ENCODE measurements at regions not wholly inside any gene's neighbourhood (a gene's known extent, or its start where the extent isn't known, plus 50 kb on each side); places are given as distances from the start of the nearest gene placed in this dataset.
"Not testable (repeated sequence)": the region's sequence is repeated elsewhere in the genome, so short reads cannot be mapped to it uniquely, and the experiment has no call there.

GRCh38 chr3:159739969-159740368 is 248.7 kb upstream of the IL12A start:
- H3K27me3 ChIP-seq (ENCODE audit: insufficient read depth, low read length) = no peaks in the 10 kb centered on the region
- Mint-ChIP-seq H3K36me3 (no peaks in the 10 kb centered on the region), H3K27ac (no peak overlapping the region), H3K4me3 (no peak overlapping the region), H3K27me3 (peaks cover 3% of the 10 kb centered on the region in 2 donors), H3K9me3 (peaks cover 0 to 3% (median 0%) of the 10 kb centered on the region in 8 donors), H3K4me1 (no peaks in the 10 kb centered on the region)
- no peak for DNase-seq
- CTCF ChIA-PET (ENCODE audit: partially characterized antibody) = no interaction called here
- intact Hi-C loops (cut with micrococcal nuclease) = no loop called here
- POLR2A ChIA-PET (ENCODE audit: partially characterized antibody) = no interaction called here
- H3K4me1 ChIP-seq (ENCODE audit: insufficient read depth, low read length) = no peaks in the 10 kb centered on the region
- no peak overlapping the region for H3K4me3 ChIP-seq (ENCODE audit: low read length in 2 of 2)
- no peaks in the 10 kb centered on the region for H3K36me3 ChIP-seq (ENCODE audit: insufficient read depth, low read length)
- no peak overlapping the region for H3K27ac ChIP-seq (ENCODE audit: low read depth, low read length)
- no peaks in the 10 kb centered on the region for H3K9me3 ChIP-seq (ENCODE audit: control insufficient read depth in 1 of 2, low read length in 2 of 2)

GRCh38 chr3:159741281-159741680 is 247.4 kb upstream of the IL12A start:
- CTCF ChIA-PET (ENCODE audit: partially characterized antibody) = no interaction called here
- H3K4me3 Mint-ChIP-seq = no peak overlapping the region

GRCh38 chr3:159748425-159748824 is 240.2 kb upstream of the IL12A start:
- Mint-ChIP-seq H3K9me3 (peaks cover 0 to 4% (median 0%) of the 10 kb centered on the region in 8 donors), H3K36me3 (no peaks in the 10 kb centered on the region), H3K4me1 (no peaks in the 10 kb centered on the region), H3K27ac (no peak overlapping the region), H3K27me3 (peaks cover 0 to 2% of the 10 kb centered on the region in 2 donors), H3K4me3 (no peak overlapping the region)
- H3K27ac ChIP-seq (ENCODE audit: low read depth, low read length) = no peak overlapping the region
- ChIA-PET POLR2A (ENCODE audit: partially characterized antibody) (no interaction called here), CTCF (ENCODE audit: partially characterized antibody) (no interaction called here)
- H3K36me3 ChIP-seq (ENCODE audit: insufficient read depth, low read length) = no peaks in the 10 kb centered on the region
- no peak overlapping the region for H3K4me3 ChIP-seq (ENCODE audit: low read length in 2 of 2)
- intact Hi-C loops (cut with micrococcal nuclease) = no loop called here
- DNase-seq = no peak
- no peaks in the 10 kb centered on the region for H3K27me3 ChIP-seq (ENCODE audit: insufficient read depth, low read length)
- no peaks in the 10 kb centered on the region for H3K9me3 ChIP-seq (ENCODE audit: control insufficient read depth in 1 of 2, low read length in 2 of 2)
- no peaks in the 10 kb centered on the region for H3K4me1 ChIP-seq (ENCODE audit: insufficient read depth, low read length)

More at GRCh38 chr3:159741281-159741680, 247.4 kb upstream of the IL12A start:
- H3K27me3 ChIP-seq (ENCODE audit: insufficient read depth, low read length) = no peaks in the 10 kb centered on the region
- no peak for DNase-seq
- Mint-ChIP-seq H3K4me1 (no peaks in the 10 kb centered on the region), H3K27ac (no peak overlapping the region), H3K9me3 (peaks cover 0 to 3% (median 0%) of the 10 kb centered on the region in 8 donors), H3K36me3 (no peaks in the 10 kb centered on the region), H3K27me3 (peaks cover 3% of the 10 kb centered on the region in 2 donors)
- no peak overlapping the region for H3K27ac ChIP-seq (ENCODE audit: low read depth, low read length)
- POLR2A ChIA-PET (ENCODE audit: partially characterized antibody) = no interaction called here
- H3K4me1 ChIP-seq (ENCODE audit: insufficient read depth, low read length) = no peaks in the 10 kb centered on the region
- intact Hi-C loops (cut with micrococcal nuclease) = no loop called here
- H3K9me3 ChIP-seq (ENCODE audit: control insufficient read depth in 1 of 2, low read length in 2 of 2) = no peaks in the 10 kb centered on the region
- H3K36me3 ChIP-seq (ENCODE audit: insufficient read depth, low read length) = no peaks in the 10 kb centered on the region
- no peak overlapping the region for H3K4me3 ChIP-seq (ENCODE audit: low read length in 2 of 2)

- Mint-ChIP-seq H3K4me1 (no peaks in the 10 kb centered on the region), H3K9me3 (peaks cover 0 to 5% (median 2%) of the 10 kb centered on the region in 8 donors), H3K36me3 (no peaks in the 10 kb centered on the region), H3K27ac (no peak overlapping the region), H3K4me3 (no peak overlapping the region), H3K27me3 (peaks cover 2 to 3% of the 10 kb centered on the region in 2 donors)
- no peak overlapping the region for H3K27ac ChIP-seq (ENCODE audit: low read depth, low read length)
- ChIA-PET POLR2A (ENCODE audit: partially characterized antibody) (no interaction called here), CTCF (ENCODE audit: partially characterized antibody) (no interaction called here)
- no peak for DNase-seq
- H3K4me3 ChIP-seq (ENCODE audit: low read length in 2 of 2) = no peak overlapping the region
- H3K4me1 ChIP-seq (ENCODE audit: insufficient read depth, low read length) = no peaks in the 10 kb centered on the region
- H3K36me3 ChIP-seq (ENCODE audit: insufficient read depth, low read length) = no peaks in the 10 kb centered on the region
- H3K27me3 ChIP-seq (ENCODE audit: insufficient read depth, low read length) = no peaks in the 10 kb centered on the region
- H3K9me3 ChIP-seq (ENCODE audit: control insufficient read depth in 1 of 2, low read length in 2 of 2) = no peaks in the 10 kb centered on the region
- intact Hi-C loops (cut with micrococcal nuclease) = no loop called here
Observed at GRCh38 chr3:159749406-159749805, 239.2 kb upstream of the IL12A start.

- H3K9me3 Mint-ChIP-seq = peaks cover 0 to 14% (median 4%) of the 10 kb centered on the region in 8 donors
- CTCF ChIA-PET (ENCODE audit: partially characterized antibody) = no interaction called here
- no peak overlapping the region for H3K27ac Mint-ChIP-seq
Observed at GRCh38 chr3:159751146-159751545, 237.5 kb upstream of the IL12A start.

GRCh38 chr3:159751752-159752151 is 236.9 kb upstream of the IL12A start:
- H3K36me3 ChIP-seq (ENCODE audit: insufficient read depth, low read length) = no peaks in the 10 kb centered on the region
- no peak for DNase-seq
- ChIA-PET POLR2A (ENCODE audit: partially characterized antibody) (no interaction called here), CTCF (ENCODE audit: partially characterized antibody) (no interaction called here)
- H3K27me3 ChIP-seq (ENCODE audit: insufficient read depth, low read length) = no peaks in the 10 kb centered on the region
- H3K36me3 Mint-ChIP-seq = no peaks in the 10 kb centered on the region
- H3K27ac Mint-ChIP-seq = no peak overlapping the region
- no peaks in the 10 kb centered on the region for H3K4me1 Mint-ChIP-seq
- intact Hi-C loops (cut with micrococcal nuclease) = no loop called here
- no peak overlapping the region for H3K27ac ChIP-seq (ENCODE audit: low read depth, low read length)
- no peak overlapping the region for H3K4me3 Mint-ChIP-seq
- no peaks in the 10 kb centered on the region for H3K9me3 ChIP-seq (ENCODE audit: control insufficient read depth in 1 of 2, low read length in 2 of 2)
- H3K4me3 ChIP-seq (ENCODE audit: low read length in 2 of 2) = no peak overlapping the region
- H3K9me3 Mint-ChIP-seq = peaks cover 0 to 15% (median 6%) of the 10 kb centered on the region in 8 donors
- peaks cover 2 to 3% of the 10 kb centered on the region in 2 donors for H3K27me3 Mint-ChIP-seq
- H3K4me1 ChIP-seq (ENCODE audit: insufficient read depth, low read length) = no peaks in the 10 kb centered on the region

More at GRCh38 chr3:159751146-159751545, 237.5 kb upstream of the IL12A start:
- intact Hi-C loops (cut with micrococcal nuclease) = no loop called here
- no peak overlapping the region for H3K27ac ChIP-seq (ENCODE audit: low read depth, low read length)
- H3K36me3 ChIP-seq (ENCODE audit: insufficient read depth, low read length) = no peaks in the 10 kb centered on the region
- H3K9me3 ChIP-seq (ENCODE audit: control insufficient read depth in 1 of 2, low read length in 2 of 2) = no peaks in the 10 kb centered on the region
- peak overlapping the region in 1 of 8 donors; percentile 32 for H3K4me3 Mint-ChIP-seq
- peaks cover 2 to 3% of the 10 kb centered on the region in 2 donors for H3K27me3 Mint-ChIP-seq
- H3K36me3 Mint-ChIP-seq = no peaks in the 10 kb centered on the region
- POLR2A ChIA-PET (ENCODE audit: partially characterized antibody) = no interaction called here
- no peak for DNase-seq
- H3K27me3 ChIP-seq (ENCODE audit: insufficient read depth, low read length) = no peaks in the 10 kb centered on the region
- H3K4me3 ChIP-seq (ENCODE audit: low read length in 2 of 2) = no peak overlapping the region
- H3K4me1 ChIP-seq (ENCODE audit: insufficient read depth, low read length) = no peaks in the 10 kb centered on the region
- H3K4me1 Mint-ChIP-seq = no peaks in the 10 kb centered on the region

- H3K4me3 ChIP-seq (ENCODE audit: low read length in 2 of 2); H3K27ac Mint-ChIP-seq; H3K4me1 ChIP-seq (ENCODE audit: insufficient read depth, low read length); H3K27me3 ChIP-seq (ENCODE audit: insufficient read depth, low read length); POLR2A ChIA-PET (ENCODE audit: partially characterized antibody); H3K36me3 ChIP-seq (ENCODE audit: insufficient read depth, low read length); H3K9me3 ChIP-seq (ENCODE audit: control insufficient read depth in 1 of 2, low read length in 2 of 2); CTCF ChIA-PET (ENCODE audit: partially characterized antibody); H3K4me3 Mint-ChIP-seq; H3K4me1 Mint-ChIP-seq; H3K36me3 Mint-ChIP-seq; intact Hi-C loops (cut with micrococcal nuclease); H3K27ac ChIP-seq (ENCODE audit: low read depth, low read length); DNase-seq: not testable (repeated sequence)
- H3K27me3 Mint-ChIP-seq = peaks cover 10% of the 10 kb centered on the region in 2 donors
- H3K9me3 Mint-ChIP-seq = peaks cover 0 to 16% (median 7%) of the 10 kb centered on the region in 8 donors
Observed at GRCh38 chr3:159756279-159757207, 232.1 kb upstream of the IL12A start.

Data from CD4-positive, alpha-beta memory T cell (primary cell).